GDM1 (cell line): ENCODE measurements at regions not wholly inside any gene's neighbourhood (a gene's known extent, or its start where the extent isn't known, plus 50 kb on each side); places are given as distances from the start of the nearest gene placed in this dataset.
"Not testable (repeated sequence)": the region's sequence is repeated elsewhere in the genome, so short reads cannot be mapped to it uniquely, and the experiment has no call there.

Experiments used
- DNase-seq: peaks from one replicate; lab custom pipeline; 2025; lab: John Stamatoyannopoulos, UW

GRCh38 chr3:72178463-72179106, 393.6 kb upstream of the PROK2 start:
- DNase-seq, result no peak

- peak; percentile 5 for DNase-seq
These were observed 392.4 kb upstream of the PROK2 start for GRCh38 chr3:72177075-72178050.

- DNase-seq, result no peak
These were observed 391.6 kb upstream of the PROK2 start for GRCh38 chr3:72176537-72177041.

- no peak for DNase-seq
These were observed 390.4 kb upstream of the PROK2 start for GRCh38 chr3:72175296-72175858.

GRCh38 chr3:72174890-72175289, 389.9 kb upstream of the PROK2 start:
- no peak for DNase-seq

GRCh38 chr3:72174040-72174439, 389.1 kb upstream of the PROK2 start:
- no peak for DNase-seq

GRCh38 chr3:72171946-72172345, 387.0 kb upstream of the PROK2 start:
- DNase-seq, result no peak

- DNase-seq, result no peak
These were observed 386.5 kb upstream of the PROK2 start for GRCh38 chr3:72171463-72171881.

- no peak for DNase-seq
These were observed 384.9 kb upstream of the PROK2 start for GRCh38 chr3:72169561-72170472.

GRCh38 chr3:72169120-72169519, 384.2 kb upstream of the PROK2 start:
- no peak for DNase-seq

- no peak for DNase-seq
These were observed 380.9 kb upstream of the PROK2 start for GRCh38 chr3:72165808-72166207.

- DNase-seq, result no peak
These were observed 380.4 kb upstream of the PROK2 start for GRCh38 chr3:72165317-72165716.

GRCh38 chr3:72164635-72164978, 379.7 kb upstream of the PROK2 start:
- DNase-seq, result no peak

GRCh38 chr3:72163809-72164634, 379.1 kb upstream of the PROK2 start:
- DNase-seq, result peak; percentile 1

GRCh38 chr3:72162649-72163184, 377.8 kb upstream of the PROK2 start:
- no peak for DNase-seq

GRCh38 chr3:72161881-72162595, 377.1 kb upstream of the PROK2 start:
- no peak for DNase-seq

GRCh38 chr3:72161285-72161684, 376.3 kb upstream of the PROK2 start:
- DNase-seq, result not testable (repeated sequence)

- DNase-seq, result no peak
These were observed 375.4 kb upstream of the PROK2 start for GRCh38 chr3:72160351-72160750.

GRCh38 chr3:72159487-72159886, 374.5 kb upstream of the PROK2 start:
- no peak for DNase-seq
